ENCODE measurements at regions not wholly inside any gene's neighbourhood (a gene's known extent, or its start where the extent isn't known, plus 50 kb on each side); places are given as distances from the start of the nearest gene placed in this dataset.

GRCh38 chrY:7204456-7204855, 292.9 kb upstream of the AMELY start:
- DNase-seq (ENCODE audit: low spot score) = no peak

- DNase-seq (ENCODE audit: low spot score) = no peak
Measured at GRCh38 chrY:7182591-7182990, 271.0 kb upstream of the AMELY start.

- DNase-seq (ENCODE audit: low spot score) = peak; percentile 53
Measured at GRCh38 chrY:7177631-7178030, 266.1 kb upstream of the AMELY start.

GRCh38 chrY:7169475-7169874, 257.9 kb upstream of the AMELY start:
- no peak for DNase-seq (ENCODE audit: low spot score)

GRCh38 chrY:7141477-7141876, 229.9 kb upstream of the AMELY start:
- no peak for DNase-seq (ENCODE audit: low spot score)

Measured in H4 (cell line).